ENCODE measurements at regions not wholly inside any gene's neighbourhood (a gene's known extent, or its start where the extent isn't known, plus 50 kb on each side); places are given as distances from the start of the nearest gene placed in this dataset.
"Not testable (repeated sequence)": the region's sequence is repeated elsewhere in the genome, so short reads cannot be mapped to it uniquely, and the experiment has no call there.

DNA sequence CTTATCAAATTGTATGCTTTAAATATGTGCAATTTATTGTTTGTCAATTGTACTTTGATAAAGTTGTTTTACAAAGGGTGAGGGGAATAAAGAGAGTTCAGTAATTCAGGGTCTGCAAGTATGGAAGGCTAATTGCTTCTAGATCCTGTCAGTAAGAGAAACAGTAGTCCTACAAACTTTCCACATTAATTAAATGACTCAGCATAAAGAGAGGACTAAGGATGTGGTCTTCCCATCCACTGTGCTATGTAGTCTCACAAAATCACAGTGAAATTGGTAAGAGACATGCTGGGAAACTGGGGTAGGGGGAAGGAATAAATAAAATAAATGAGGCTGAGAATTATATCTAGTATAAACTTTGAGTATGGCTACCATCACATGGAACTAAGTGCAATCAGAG, 130.2 kb upstream of the PKP2 start:
- DNase-seq (ENCODE audit: low spot score), result no peak

DNA sequence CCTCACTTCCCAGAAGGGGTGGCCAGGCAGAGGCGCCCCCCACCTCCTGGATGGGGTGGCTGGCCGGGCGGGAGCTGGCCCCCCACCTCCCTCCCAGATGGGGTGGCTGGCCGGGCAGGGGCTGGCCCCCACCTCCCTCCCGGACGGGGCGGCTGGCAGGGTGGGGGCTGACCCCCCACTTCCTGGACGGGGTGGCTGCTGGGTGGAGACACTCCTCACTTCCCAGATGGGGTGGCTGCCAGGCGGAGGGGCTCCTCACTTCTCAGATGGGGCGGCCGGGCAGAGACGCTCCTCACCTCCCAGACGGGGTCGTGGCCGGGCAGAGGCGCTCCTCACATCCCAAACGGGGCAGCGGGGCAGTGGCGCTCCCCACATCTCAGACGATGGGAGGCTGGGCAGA, 126.1 kb upstream of the PKP2 start:
- DNase-seq (ENCODE audit: low spot score), result not testable (repeated sequence)

DNA sequence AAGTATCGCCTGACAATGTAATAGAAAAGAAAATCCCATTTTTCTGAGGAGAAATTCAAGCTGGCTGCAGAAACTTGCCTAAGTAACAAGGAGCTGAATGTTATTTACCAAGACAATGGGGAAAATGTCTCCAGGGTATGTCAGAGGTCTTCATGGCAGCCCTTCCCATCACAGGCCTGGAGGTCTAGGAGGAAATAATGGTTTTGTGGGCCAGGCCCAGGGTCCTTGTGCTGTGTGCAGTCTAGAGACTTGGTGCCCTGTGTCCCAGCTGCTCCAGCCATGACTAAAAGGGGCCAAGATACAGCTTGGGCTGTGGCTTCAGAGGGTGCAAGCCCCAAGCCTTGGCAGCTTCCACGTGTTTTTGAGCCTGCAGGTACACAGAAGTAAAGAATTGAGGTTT, 120.5 kb upstream of the PKP2 start:
- not testable (repeated sequence) for DNase-seq (ENCODE audit: low spot score)

DNA sequence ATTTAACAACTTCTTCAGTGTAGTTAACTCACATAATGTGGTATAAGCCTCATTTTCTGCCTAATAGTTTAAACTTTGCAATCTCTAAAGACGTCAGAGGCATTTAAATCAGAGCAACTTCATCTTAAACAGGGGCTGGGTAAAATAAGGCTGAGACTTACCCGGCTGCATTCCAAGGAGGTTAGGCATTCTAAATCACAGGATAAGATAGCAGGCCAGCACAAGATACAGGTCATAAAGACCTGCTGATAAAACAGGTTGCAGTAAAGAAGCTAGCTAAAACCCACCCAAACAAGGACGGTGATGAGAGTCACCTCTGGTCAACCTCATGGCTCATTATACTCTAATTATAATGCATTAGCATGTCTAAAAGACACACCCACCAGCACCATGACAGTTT, 115.6 kb upstream of the PKP2 start:
- DNase-seq (ENCODE audit: low spot score), result no peak

DNA sequence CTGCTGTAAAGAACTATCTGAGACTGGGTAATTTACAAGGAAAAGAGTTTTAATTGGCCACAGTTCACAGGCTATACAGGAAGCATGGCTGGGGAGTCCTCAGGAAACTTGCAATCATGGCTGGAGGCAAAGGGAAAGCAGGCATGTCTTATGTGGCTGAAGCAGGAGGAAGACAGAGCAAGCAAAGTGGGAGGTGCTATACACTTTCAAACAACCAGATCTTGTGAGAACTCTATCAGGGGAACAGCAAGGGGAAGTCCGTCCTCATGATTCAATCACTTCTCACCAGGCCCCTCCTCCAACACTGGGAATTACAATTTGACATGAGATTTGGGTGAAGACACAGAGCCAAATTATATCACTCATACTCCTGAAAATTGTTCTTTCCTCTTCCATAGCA, 109.5 kb upstream of the PKP2 start:
- DNase-seq (ENCODE audit: low spot score), result no peak

DNA sequence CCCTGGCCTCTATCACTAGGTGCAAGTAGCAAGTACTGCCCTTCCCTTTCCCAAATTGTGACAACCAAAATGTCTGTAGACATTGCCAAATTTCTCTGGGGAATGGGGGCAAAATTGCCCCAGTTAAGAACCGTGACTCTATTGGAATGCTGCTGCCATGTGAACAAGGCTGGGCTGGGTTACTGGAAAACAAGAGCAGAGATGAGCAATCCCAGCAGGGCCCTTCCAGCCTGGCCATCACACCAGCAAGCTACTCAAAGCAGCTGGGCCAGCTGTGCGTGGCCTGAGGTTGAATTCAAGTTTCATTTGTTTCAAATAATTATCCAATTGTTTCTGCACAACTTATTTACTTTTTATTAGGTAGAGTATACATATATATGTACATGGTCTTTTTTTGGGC, 103.4 kb upstream of the PKP2 start:
- DNase-seq (ENCODE audit: low spot score), result no peak

DNA sequence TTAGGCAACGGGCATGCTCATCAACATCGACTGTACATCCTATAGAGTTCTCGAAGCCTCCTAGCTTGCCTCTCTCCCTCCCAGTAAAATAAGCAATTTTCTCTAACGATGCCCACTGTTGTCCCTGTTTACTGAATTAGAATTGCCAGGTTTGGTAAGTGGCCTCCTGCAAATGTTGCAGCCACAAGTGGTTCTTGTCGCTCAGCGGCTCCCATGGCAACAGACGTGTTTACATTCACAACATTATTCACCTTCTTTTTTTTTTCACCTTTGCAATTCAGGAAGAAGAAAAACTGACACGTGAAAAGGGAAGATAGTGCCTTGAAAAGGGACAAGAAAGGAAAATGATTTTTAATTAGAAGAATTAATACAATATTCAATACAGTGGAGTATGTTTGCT, 100.9 kb upstream of the PKP2 start:
- DNase-seq (ENCODE audit: low spot score), result no peak

DNA sequence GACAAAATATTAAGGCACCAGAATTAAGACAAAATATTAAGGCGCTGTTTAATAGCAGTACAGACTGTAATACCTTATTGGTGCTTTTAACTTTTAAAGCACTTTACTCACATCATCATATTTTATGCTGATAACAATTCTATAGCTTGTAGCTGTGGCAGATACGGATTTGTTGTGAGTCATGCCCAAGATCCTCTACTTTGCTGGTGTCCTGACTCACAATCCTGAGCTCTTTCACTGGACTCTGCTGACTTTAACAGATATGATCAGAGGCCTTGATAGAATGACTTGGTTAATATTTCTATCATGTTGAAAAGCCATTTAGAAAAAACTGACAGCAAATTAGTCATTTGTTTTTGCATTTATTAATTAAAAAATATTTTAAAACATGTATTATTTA, 99.0 kb upstream of the PKP2 start:
- DNase-seq (ENCODE audit: low spot score), result no peak

DNA sequence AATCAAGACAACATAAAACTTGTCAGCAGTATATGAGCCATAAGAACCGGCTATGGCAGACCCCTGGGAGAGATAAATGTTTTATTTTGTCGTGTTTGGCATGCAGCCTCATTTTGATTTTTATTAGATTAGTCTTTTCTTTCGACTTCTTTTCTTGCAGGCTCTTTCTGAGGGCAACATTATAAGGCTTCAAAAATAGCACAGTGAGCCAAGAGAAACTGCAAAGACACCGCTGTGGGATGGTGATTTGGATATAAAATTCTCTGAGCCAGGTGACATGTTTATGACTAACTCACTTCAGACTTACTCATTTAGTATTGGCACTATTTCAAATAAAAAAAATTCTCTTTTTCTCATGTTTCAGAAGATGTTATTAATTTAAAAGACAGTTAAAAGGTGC, 96.8 kb upstream of the PKP2 start:
- no peak for DNase-seq (ENCODE audit: low spot score)

DNA sequence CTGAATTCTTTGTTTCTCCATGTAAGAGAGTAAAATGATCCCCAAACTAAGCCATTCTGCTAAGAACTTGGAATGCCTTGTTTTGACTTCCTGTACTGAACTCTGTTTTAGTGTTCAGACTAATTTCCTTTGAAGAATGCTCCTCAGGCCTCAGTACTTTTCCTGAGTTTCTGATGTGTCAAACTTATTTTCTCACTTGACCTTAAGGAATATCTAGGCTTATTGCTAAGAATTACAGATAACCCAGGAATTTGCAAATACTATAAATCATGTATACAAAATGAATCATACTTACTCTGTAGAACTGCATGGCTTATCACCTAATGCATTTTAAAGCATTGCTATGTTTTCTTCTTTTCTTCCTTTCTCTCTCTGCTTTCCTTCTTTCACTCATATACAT, 93.1 kb upstream of the PKP2 start:
- no peak for DNase-seq (ENCODE audit: low spot score)

DNA sequence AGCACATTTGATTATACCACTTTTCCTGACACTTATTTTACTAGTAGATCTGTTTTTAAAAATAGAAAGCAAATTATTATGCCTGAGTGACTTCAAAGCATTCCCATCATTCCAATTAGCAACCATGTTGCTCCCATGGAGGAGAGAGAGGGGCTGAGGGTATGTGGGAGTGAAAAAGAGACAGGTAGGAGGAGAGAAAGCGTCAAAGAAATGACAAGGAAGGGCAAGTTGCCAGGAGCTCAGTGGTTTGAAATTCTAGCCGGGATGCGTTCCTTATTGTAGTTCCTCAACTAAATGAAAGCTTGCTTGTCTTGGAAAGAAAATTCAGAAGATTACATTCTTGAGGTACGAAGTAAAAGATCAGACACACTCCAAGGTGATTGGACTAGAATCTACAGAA, 92.4 kb upstream of the PKP2 start:
- DNase-seq (ENCODE audit: low spot score), result no peak

DNA sequence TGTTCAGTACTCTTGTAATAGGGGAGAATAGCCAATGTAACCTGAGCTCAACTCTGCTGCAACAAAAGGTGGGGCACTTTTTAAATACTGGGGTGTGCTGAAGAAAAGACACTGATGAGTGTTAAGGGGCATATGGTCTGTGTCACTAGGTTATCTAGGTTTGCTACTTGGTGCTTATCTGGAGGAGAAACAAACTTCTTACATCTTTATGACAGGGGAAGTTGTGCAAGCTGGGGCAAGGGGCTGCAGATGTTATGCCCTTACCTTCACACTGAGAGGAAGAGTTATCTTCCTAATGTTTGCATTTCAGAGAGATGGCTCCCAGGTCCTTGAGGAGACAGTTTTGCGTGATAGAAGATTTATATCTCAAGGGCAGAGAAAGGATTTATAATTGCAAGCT, 90.9 kb upstream of the PKP2 start:
- DNase-seq (ENCODE audit: low spot score), result no peak

DNA sequence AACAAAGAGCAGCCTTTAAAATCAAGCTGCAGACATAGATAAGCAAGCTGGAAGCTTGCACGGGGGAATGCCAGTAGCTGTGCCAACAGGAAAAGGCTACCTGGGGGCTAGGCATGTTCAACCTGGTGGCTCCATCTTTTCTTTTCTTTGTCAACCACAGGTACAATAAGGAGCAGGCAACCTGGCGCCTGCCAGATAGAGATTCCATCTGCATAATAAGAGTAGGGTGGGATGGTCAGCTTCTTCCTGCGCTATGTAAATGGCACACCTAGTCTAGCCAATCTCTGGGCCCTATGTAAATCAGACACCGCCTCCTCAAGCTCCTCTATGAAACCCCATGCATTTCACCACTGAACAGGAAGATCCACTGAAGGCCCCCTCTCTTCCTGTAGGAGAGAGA, 87.4 kb upstream of the PKP2 start:
- DNase-seq (ENCODE audit: low spot score), result no peak

DNA sequence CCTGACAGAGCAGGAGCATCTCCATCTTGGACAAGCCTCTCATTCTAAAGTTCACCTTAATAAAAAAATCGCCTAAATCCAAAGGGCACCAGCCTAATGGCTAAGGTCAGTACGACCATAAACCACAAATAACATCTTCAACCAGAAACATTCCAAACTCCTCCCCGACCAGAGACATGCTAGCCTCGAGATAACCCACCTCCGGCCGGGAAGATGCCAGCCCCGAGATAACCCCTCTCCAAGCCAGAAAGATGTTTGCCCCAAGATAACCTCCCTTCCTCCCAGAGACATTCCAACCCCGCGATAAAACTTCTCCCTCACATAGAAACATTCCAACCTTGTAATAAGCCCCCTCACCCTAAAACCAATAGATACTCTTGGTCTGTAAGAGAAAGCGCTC, 86.8 kb upstream of the PKP2 start:
- DNase-seq (ENCODE audit: low spot score), result no peak

DNA sequence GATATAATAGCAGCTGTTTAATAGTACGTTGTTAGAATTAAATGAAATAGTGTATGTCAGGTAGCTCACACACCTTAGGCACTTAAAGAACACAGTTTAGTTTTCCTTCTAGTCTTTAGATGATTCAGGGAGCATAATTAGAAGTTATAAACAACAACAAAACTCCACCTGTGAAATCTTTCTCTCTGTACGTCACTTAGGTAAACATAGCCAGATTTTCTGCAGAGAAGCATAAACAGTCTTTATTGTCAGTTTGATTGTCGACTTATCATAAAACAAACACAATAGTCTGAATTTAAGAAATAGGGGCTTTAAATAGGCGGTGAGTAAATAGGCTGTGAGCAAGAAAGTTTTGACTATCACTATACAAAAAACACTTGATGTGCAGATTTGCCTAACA, 84.6 kb upstream of the PKP2 start:
- no peak for DNase-seq (ENCODE audit: low spot score)

DNA sequence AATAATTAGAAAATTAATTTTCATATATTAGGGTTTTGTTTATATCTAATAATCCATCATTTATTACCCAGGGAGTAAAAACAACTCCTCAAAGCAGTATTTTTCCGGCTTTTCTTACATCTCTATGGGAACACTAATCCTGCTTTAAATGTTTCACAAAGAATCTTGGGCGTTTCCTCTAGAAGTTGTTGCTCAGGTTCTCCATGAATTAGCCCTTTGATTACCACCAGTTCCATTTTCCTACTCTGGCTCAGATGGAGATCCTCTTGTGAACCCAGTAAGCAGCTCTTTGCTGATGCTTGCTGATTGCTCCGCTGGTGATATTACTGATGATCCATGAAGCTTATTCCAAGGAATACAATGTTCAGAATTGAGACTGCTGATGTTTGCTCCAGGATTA, 78.5 kb upstream of the PKP2 start:
- no peak for DNase-seq (ENCODE audit: low spot score)

DNA sequence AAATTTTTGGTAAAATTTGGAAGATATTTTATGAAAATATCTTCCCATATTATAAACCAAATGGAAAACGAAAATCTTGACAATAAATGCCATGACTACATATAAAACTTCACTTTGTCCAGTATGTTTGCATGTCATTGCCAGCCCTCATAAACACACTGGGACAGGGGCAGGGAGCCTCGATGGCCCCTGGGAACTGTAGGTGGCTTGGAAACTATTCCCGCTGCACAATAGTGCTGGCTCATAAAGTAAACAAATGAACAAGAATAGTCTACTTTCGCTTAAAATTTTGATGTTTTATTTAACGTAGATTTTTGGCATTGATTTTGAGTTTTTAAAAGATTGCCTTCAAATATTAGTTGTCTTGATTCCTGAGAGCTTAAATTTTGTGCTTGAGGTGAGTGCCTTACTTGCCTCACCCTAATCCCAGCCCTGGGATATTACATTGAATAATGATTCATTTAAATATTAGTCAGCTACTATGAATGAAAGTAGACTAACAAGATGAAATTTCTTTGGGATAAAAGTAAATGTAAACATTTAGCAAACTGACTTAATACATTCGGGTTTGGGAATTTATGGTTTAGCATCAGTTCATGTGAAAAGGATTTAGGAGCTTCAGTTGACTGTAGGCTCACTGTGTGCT, 74.0 kb upstream of the PKP2 start:
- no peak for DNase-seq (ENCODE audit: low spot score)

DNA sequence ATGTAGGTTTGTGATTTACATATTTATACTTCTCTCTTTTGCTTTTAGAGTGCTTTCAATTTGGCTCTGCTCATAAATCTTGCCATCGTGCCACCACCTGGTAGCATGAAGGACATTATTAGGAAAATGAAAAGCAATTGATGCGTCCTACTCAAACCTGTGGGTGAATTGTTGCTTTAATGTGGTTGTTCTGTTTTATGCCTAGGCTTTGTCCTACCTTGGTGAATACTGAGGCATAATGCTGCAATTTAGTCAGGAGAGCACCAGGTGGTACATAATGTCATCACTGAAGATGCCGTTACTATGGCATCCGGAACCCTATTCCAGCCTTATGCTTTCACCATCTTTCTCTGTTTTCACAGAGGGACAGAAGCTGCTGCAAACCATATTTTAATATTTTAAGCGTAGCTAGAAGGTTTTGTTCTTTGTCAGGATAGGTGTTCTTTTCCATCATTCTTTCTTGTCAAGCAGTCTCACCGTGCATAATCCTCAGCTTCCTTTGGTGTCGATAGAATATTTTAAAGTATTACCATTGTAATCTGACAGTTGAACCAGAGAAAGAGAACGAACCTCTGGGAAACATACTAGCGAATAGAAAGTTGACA, 68.5 kb upstream of the PKP2 start:
- DNase-seq (ENCODE audit: low spot score), result no peak

DNA sequence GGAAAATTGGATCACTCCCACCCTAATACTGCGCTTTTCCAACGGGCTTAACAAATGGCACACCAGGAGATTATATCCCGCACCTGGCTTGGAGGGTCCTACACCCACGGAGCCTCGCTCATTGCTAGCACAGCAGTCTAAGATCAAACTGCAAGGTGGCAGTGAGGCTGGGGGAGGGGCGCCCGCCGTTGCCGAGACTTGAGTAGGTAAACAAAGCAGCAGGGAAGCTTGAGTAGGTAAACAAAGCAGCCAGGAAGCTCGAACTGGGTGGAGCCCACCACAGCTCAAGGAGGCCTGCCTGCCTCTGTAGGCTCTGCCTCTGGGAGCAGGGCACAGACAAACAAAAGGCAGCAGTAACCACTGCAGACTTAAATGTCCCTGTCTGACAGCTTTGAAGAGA, 59.8 kb upstream of the PKP2 start:
- not testable (repeated sequence) for DNase-seq (ENCODE audit: low spot score)

DNA sequence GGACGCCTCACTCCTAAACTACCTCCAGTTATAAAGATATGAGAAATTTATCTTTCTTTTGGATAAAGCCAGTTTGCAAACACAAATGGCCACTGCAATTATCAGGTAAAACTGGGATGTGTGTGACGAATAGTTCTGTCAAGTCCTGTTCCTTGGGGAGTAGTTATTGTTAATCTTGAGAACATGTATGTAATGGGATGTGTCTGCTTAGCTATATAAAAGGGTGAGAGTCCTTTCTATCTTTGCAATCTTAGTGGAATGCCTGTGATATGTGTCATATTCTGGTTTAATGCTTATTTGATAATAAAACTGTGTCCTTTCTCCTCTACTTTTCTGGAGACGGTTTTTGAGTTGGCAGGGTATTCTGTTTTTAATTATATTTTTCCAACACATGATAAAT, 56.1 kb upstream of the PKP2 start:
- DNase-seq (ENCODE audit: low spot score), result no peak

DNA sequence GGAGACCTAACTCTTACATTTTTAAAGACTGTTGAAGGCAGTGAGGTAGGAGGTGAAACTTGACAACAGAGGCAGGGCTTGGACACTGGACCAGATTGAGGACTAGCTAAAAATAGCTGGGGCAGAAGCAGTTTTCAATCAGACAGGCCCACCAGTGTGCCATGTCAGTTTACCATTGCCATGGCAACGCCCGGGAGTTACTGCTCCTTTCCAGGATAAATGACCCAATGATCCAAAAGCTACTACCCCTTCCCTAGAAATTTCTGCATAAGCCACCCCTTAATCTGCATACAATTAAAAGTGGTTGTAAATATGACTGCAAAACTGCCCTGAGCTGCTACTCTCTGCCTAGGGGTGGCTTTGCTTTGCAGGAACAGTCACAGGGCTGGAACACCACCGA, 53.2 kb upstream of the PKP2 start:
- no peak for DNase-seq (ENCODE audit: low spot score)

DNA sequence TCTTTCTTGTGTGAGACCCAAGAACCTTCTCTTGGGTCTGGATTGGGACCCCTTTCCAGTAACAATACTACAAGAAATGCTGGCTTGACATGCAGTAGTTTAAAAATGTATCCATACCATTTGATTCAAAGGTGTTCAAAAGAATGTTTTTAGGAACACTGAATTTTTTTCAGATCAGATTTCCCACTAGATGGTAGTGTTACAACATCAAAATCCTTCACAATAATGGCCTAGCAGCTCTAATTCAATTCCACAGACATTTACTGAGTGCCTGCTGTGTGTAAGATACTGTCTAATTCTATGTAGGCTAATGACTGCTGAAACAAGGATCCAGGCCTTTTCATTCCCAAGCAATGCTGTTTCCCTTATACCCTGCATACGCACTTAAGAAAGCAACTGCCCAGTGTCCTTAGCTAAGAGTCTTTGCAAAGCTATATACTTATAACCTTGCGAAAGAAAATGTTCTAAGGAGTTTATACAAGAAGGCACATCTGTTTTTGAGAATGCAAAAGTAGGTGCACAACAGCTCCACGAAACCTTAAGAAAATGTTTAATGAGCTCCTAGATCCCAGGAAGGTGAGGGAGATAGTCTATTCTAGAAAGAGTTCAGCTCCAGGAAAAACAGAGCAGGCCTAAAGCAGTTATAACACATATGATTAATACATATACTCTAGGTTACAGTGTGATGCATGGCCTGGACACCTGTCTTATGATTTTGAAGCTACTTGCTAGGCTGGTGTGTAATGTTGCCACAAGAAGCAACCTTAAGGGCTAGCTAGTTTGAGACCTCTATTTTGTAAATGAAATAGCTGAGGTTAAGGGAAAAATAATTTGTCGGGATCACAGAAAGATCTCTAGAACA, 50.9 kb upstream of the PKP2 start:
- peak; percentile 33 for DNase-seq (ENCODE audit: low spot score)

DNA sequence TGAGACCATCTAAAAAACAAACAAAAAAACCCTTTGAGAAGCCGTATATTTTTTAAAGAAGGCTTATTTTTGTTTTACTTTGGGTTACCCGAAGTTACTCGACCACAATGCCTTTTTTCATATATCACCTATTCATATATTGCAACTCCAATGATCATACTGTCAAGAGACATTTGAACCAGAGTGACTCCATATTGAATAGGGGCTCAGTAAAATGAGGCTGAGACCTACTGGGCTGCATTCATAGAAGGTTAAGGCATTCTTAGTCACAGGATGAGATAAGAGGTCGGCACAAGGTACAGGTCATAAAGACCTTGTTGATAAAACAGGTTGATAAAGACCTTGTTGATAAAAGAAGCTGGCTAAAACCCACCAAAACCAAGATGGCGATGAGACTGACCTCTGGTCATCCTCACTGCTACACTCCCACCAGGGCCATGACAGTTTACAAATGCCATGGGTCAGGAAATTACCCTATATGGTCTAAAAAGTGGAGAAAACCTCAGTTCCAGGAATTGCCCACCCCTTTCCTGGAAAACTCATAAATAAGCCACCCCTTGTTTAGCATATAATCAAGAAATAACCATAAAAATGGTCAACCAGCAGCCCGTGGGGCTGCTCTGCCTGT, 50.0 kb upstream of the PKP2 start:
- no peak for DNase-seq (ENCODE audit: low spot score)
